Cardiac muscle cell (in vitro differentiated cells and primary cell): ENCODE measurements at regions not wholly inside any gene's neighbourhood (a gene's known extent, or its start where the extent isn't known, plus 50 kb on each side); places are given as distances from the start of the nearest gene placed in this dataset.

ENCODE experiments used
- DNase-seq, 2 donors: peaks; one replicate each; pipeline versions ENCODE4 v3.0.0 to v3.0.0-alpha.2; 2010 to 2017; ENCODE audit warnings: low read depth in 1 of 2, low spot score in 1 of 2
- H3K27ac ChIP-seq: fragments of 200-600 bp; sonication (generic); 2 replicates; pipeline ENCODE4 v1.5.1; 2016
- H3K27me3 ChIP-seq: fragments of 200-600 bp; sonication (generic); 2 replicates; pipeline ENCODE4 v1.6.0; 2016; ENCODE audit warnings: control low read depth
- H3K36me3 ChIP-seq: fragments of 200-600 bp; sonication (generic); 2 replicates; pipeline ENCODE4 v1.5.1; 2016; ENCODE audit warnings: control low read depth
- H3K4me1 ChIP-seq: fragments of 200-600 bp; sonication (generic); 2 replicates; pipeline ENCODE4 v1.8.1; 2017; ENCODE audit warnings: low read depth, mild to moderate bottlenecking, mixed run types
- H3K4me3 ChIP-seq: fragments of 200-600 bp; sonication (generic); 2 replicates; pipeline ENCODE4 v1.5.1; 2016; ENCODE audit warnings: mild to moderate bottlenecking
- H3K9me3 ChIP-seq: fragments of 200-600 bp; sonication (generic); 2 replicates; pipeline ENCODE4 v1.5.1; 2017; ENCODE audit warnings: low read depth, mild to moderate bottlenecking, control low read depth
- CTCF ChIP-seq: IDR thresholded peaks from 2 replicates; pipeline ENCODE4 v1.5.1; 2012; ENCODE audit warnings: low read depth, mild to moderate bottlenecking, low read length

GRCh38 chr4:104682311-104682710, 187.6 kb upstream of the CXXC4 start:
- Histone ChIP-seq H3K9me3 (no peaks in the 10 kb centered on the region), H3K27ac (no peak overlapping the region), H3K27me3 (no peaks in the 10 kb centered on the region), H3K4me3 (no peak overlapping the region), H3K36me3 (no peaks in the 10 kb centered on the region), H3K4me1 (no peaks in the 10 kb centered on the region)
- TF ChIP-seq CTCF: no peak
- DNase-seq: no peak

GRCh38 chr4:104693601-104694201, 199.0 kb upstream of the CXXC4 start:
- no peaks in the 10 kb centered on the region for H3K36me3 ChIP-seq
- H3K27ac ChIP-seq: no peak overlapping the region
- no peaks in the 10 kb centered on the region for H3K4me1 ChIP-seq
- TF ChIP-seq CTCF: peak; percentile 21
- DNase-seq: peak in 1 of 2 donors; percentile 5
- H3K9me3 ChIP-seq: no peaks in the 10 kb centered on the region
- H3K4me3 ChIP-seq: no peak overlapping the region
- H3K27me3 ChIP-seq: no peaks in the 10 kb centered on the region

- Histone ChIP-seq H3K4me1 (no peaks in the 10 kb centered on the region), H3K9me3 (no peaks in the 10 kb centered on the region), H3K4me3 (no peak overlapping the region), H3K36me3 (no peaks in the 10 kb centered on the region), H3K27me3 (no peaks in the 10 kb centered on the region), H3K27ac (no peak overlapping the region)
- no peak for TF ChIP-seq CTCF
- no peak for DNase-seq
Measured at GRCh38 chr4:104716584-104716983, 221.9 kb upstream of the CXXC4 start.

GRCh38 chr4:104719539-104720230, 225.0 kb upstream of the CXXC4 start:
- Histone ChIP-seq H3K36me3 (no peaks in the 10 kb centered on the region), H3K4me3 (no peak overlapping the region), H3K27ac (no peak overlapping the region), H3K9me3 (no peaks in the 10 kb centered on the region), H3K4me1 (no peaks in the 10 kb centered on the region), H3K27me3 (no peaks in the 10 kb centered on the region)
- no peak for DNase-seq
- TF ChIP-seq CTCF: no peak

DNA sequence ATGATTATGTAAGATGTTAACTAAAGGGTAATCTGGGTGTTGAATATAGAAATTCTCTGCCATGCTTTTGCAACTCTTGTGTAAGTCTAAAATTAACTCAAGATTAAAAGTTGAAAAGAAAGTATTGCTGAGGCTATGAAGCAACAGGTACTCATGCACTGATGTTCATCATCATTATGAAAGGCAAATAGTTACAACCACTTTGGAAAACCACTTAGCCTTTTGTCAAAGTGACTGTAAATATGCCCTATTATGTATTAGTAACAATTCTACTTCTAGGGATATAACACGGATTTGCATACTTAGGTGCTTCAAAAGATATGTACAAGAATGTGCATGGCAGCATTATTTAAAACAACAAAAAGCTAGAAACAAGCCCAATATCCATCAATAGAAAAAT, 227.8 kb upstream of the CXXC4 start:
- Histone ChIP-seq H3K36me3 (no peaks in the 10 kb centered on the region), H3K27ac (no peak overlapping the region), H3K4me3 (no peak overlapping the region), H3K9me3 (no peaks in the 10 kb centered on the region), H3K27me3 (no peaks in the 10 kb centered on the region), H3K4me1 (no peaks in the 10 kb centered on the region)
- no peak for DNase-seq
- no peak for TF ChIP-seq CTCF
